ENCODE measurements at regions not wholly inside any gene's neighbourhood (a gene's known extent, or its start where the extent isn't known, plus 50 kb on each side); places are given as distances from the start of the nearest gene placed in this dataset.

GRCh38 chr2:60400462-60401246, 152.8 kb downstream of the BCL11A start:
- DNase-seq = no peak

GRCh38 chr2:60394463-60394862, 159.0 kb downstream of the BCL11A start:
- no peak for DNase-seq

GRCh38 chr2:60391649-60392375, 161.6 kb downstream of the BCL11A start:
- no peak for DNase-seq

- no peak for DNase-seq
These were observed 162.2 kb downstream of the BCL11A start for GRCh38 chr2:60391230-60391629.

- DNase-seq = no peak
These were observed 167.0 kb downstream of the BCL11A start for GRCh38 chr2:60386436-60386835.

- DNase-seq = no peak
These were observed 167.8 kb downstream of the BCL11A start for GRCh38 chr2:60385648-60386047.

GRCh38 chr2:60383401-60384143, 169.9 kb downstream of the BCL11A start:
- no peak for DNase-seq

DNA sequence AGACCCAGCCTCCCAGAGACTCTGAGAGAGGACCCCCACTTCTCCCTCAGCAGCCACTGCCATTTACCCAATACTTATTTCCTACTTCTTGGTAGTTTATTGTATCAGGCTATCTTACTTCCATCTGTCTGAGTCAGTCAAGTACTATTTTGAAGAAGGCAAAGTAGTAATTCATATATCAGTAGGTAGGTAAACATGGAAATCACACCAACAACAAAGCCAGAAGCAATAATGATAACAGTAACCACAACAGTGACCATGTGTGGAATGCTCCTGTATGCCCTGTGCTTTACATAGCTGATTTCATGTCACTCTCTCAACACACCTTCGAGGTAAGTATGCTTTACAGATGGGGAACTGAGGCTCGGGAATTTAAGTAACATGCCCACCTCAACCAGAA, 173.0 kb downstream of the BCL11A start:
- DNase-seq = no peak

- DNase-seq = no peak
These were observed 173.8 kb downstream of the BCL11A start for GRCh38 chr2:60379684-60380083.

DNA sequence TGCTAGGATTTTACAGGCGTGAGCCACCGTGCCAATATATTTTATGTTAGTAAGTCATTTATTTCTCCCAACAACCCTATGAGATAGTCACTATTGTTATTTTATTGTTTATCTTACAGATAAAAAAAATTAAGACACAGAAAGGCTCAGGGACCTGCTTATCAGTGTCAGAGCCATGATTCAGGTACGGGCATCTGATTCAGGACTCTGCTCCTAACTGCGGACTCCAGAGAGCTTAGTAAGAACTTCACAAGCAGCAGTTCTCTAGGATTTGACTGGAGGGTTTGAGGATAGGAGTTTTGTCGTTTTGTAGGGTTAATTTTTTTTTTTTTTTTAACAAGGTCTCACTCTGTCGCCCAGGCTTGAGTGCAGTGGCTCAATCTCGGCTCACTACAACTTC, 174.2 kb downstream of the BCL11A start:
- DNase-seq = no peak

DNA sequence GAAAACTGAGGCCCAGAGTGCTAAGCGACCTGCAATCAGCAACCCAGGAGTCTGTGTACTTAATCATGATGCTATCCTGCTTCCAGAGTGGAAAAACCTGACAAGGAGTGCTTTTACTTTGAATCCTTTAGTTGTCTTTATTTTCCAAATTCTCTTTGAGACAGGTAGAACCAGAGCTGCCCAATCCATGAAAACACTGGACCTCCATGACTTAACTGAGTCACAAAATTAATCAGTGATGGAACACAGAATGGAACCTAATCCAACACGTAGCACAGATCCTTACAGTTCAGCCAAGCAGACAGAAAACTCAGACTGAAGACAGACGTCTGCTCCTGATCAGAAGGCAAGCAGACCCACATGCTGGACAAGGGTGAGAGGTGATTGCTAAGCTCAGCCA, 175.6 kb downstream of the BCL11A start:
- no peak for DNase-seq

GRCh38 chr2:60376252-60376651, 177.2 kb downstream of the BCL11A start:
- DNase-seq = no peak

- no peak for DNase-seq
These were observed 181.8 kb downstream of the BCL11A start for GRCh38 chr2:60371681-60372080.

- DNase-seq = no peak
These were observed 182.2 kb downstream of the BCL11A start for GRCh38 chr2:60371219-60371618.

GRCh38 chr2:60370814-60371213, 182.6 kb downstream of the BCL11A start:
- DNase-seq = no peak

- no peak for DNase-seq
These were observed 185.0 kb downstream of the BCL11A start for GRCh38 chr2:60368456-60368855.

- no peak for DNase-seq
These were observed 187.2 kb downstream of the BCL11A start for GRCh38 chr2:60366135-60366712.

GRCh38 chr2:60365556-60365955, 187.9 kb downstream of the BCL11A start:
- no peak for DNase-seq

DNA sequence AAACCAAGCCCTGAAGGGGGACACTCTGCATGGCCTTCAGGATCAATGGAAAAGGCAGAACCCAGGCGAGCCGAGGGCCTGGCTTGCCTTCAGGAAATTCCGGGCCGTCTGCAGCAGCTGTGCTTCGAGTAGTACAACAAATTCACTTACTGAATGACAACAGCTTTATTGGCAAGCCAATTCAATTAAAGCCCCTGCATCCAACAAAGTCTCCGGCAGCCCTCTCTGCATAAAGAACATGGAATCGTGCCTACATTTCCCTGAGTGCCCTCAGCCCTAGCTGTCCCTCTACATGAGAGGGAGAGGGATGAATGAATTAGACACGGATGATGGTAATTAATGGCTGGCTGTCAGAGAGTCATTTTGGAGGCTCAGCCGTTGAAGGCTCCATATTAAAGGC, 189.0 kb downstream of the BCL11A start:
- DNase-seq = no peak

- DNase-seq = no peak
These were observed 192.0 kb downstream of the BCL11A start for GRCh38 chr2:60361498-60361897.

DNA sequence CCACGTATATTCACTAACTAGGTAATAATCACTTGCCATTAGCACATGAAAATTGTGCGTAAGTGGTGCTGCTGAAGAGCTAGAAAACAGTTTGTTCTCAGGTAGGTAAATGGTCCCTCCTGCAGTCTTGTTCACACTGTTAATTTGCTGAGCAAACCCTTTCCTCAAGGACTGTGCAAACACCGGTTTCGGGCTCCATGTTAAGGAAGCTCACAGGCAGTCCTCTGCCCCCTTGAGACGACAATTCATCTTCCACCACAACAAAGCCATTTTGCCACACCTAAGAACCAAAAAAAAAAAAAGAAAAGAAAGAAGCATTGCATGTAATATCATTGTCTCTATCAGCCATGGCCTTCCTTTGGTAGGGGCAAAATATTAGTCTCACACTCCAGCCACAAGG, 193.9 kb downstream of the BCL11A start:
- no peak for DNase-seq

DNA sequence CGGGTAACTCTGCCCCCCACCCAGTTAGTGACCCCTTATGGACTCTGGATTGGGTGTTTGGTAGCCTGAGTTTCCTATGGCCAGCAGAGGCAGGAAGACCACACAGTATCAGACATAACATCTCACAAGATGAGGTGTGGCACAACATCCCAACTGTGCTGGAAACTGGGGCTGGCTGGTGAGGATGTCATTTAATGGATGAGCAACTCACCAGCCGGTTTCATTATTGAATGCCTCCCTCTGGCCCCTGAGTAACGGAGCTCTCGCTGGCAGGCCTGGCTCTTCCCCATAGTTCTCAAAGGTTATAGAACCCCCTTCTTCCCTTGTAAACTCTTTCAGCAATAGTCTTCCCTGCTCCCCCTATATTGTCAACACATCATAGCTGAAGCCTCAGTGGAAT, 195.0 kb downstream of the BCL11A start:
- no peak for DNase-seq

- no peak for DNase-seq
These were observed 195.5 kb downstream of the BCL11A start for GRCh38 chr2:60357996-60358395.
